IMR-90 (cell line): ENCODE measurements at regions not wholly inside any gene's neighbourhood (a gene's known extent, or its start where the extent isn't known, plus 50 kb on each side); places are given as distances from the start of the nearest gene placed in this dataset.

ENCODE experiments used
- CTCF ChIP-seq: conservative IDR thresholded peaks from 2 replicates; pipeline ENCODE4 v1.5.1; 2012; ENCODE audit warnings: mild to moderate bottlenecking, low read depth, low read length, improper control_type of control experiment
- POLR2A ChIP-seq: IDR thresholded peaks from 2 replicates; pipeline ENCODE4 v1.6.1; 2012; ENCODE audit warnings: mild to moderate bottlenecking, low read depth, low read length
- USF2 ChIP-seq: fragments of 150-350 bp; IDR thresholded peaks from 2 replicates; pipeline ENCODE4 v1.6.1; 2017; ENCODE audit warnings: mild to moderate bottlenecking, antibody characterized with exemption, low read length, low read depth

GRCh38 chr5:164581889-164582288 lies 1076.5 kb downstream of the MAT2B start:
- TF ChIP-seq CTCF (no peak), USF2 (no peak), POLR2A (no peak)
